Endothelial cell of umbilical vein (primary cell): ENCODE measurements at regions not wholly inside any gene's neighbourhood (a gene's known extent, or its start where the extent isn't known, plus 50 kb on each side); places are given as distances from the start of the nearest gene placed in this dataset.
"Not testable (repeated sequence)": the region's sequence is repeated elsewhere in the genome, so short reads cannot be mapped to it uniquely, and the experiment has no call there.

Source experiments
- BruUV-seq: library from RNA; stranded (reverse); fragments of 400-500 nt; replicated peaks from 2 replicates; lab custom pipeline; 2021; lab: Mats Ljungman, UMichigan
- CTCF ChIA-PET: fragments of 300-600, 350-600 bp; sonication (Branson Sonifier 250); formaldehyde crosslinking; loops from one replicate; lab custom pipeline; 2021; ENCODE audit warnings: antibody characterized with exemption, inconsistent platforms; lab: Charles Lee
- POLR2A ChIA-PET: fragments of 300-600, 350-600 bp; sonication (Branson Sonifier 250); formaldehyde crosslinking; loops from one replicate; lab custom pipeline; 2021; ENCODE audit warnings: antibody characterized with exemption, inconsistent platforms; lab: Charles Lee
- DNase-seq: peaks from one replicate; pipeline ENCODE4 v3.0.0-alpha.2; 2011; ENCODE audit warnings: low read depth, low spot score
- FAIRE-seq: peaks from 2 replicates; lab custom pipeline; 2011; peaks lifted over from hg19 to GRCh38; lab: Jason Lieb, UNC
- H2AFZ ChIP-seq: 2 replicates; pipeline ENCODE4 v1.6.0; 2012; ENCODE audit warnings: low read depth, low read length, control low read depth, inconsistent platforms
- H3K27ac ChIP-seq: 2 replicates; pipeline ENCODE4 v1.5.1; 2011; ENCODE audit warnings: low read depth, mild to moderate bottlenecking, control low read depth, low read length, moderate library complexity; ENCODE audit not compliant: insufficient read depth
- H3K27me3 ChIP-seq, 2 experiments: 2 replicates each; pipeline versions ENCODE4 v1.6.0 to v1.6.1; 2011; ENCODE audit warnings: low read length in 2 of 2, mixed read lengths in 1 of 2; ENCODE audit not compliant: control insufficient read depth in 2 of 2, insufficient read depth in 2 of 2
- H3K36me3 ChIP-seq, 2 experiments: 2 replicates in 1 of 2; 3 replicates in 1 of 2; pipeline ENCODE4 v1.5.1; 2011; ENCODE audit warnings: low read length in 2 of 2, mild to moderate bottlenecking in 1 of 2, moderate library complexity in 1 of 2; ENCODE audit not compliant: control insufficient read depth in 2 of 2, insufficient read depth in 2 of 2; ENCODE audit errors: extremely low read depth in 1 of 2
- H3K4me1 ChIP-seq: 3 replicates; pipeline ENCODE4 v1.5.1; 2011; ENCODE audit warnings: mild to moderate bottlenecking, low read length; ENCODE audit not compliant: control insufficient read depth, insufficient read depth; ENCODE audit errors: extremely low read depth
- H3K4me2 ChIP-seq: 2 replicates; pipeline ENCODE4 v1.6.1; 2011; ENCODE audit warnings: low read length, control low read depth, mixed read lengths; ENCODE audit not compliant: insufficient read depth
- H3K4me3 ChIP-seq, 3 experiments: fragments of 200-600 bp in 1 of 3; sonication (generic), shearing (Covaris generic) in 1 of 3; replicated peaks in 1 of 3; 2 replicates each; pipeline ENCODE4 v1.5.1; 2011 to 2016; ENCODE audit warnings: control low read depth in 3 of 3, low read length in 3 of 3, mild to moderate bottlenecking in 2 of 3, inconsistent platforms in 1 of 3, low read depth in 1 of 3, moderate library complexity in 1 of 3; ENCODE audit not compliant: insufficient read depth in 1 of 3
- H3K79me2 ChIP-seq: 2 replicates; pipeline ENCODE4 v1.6.0; 2012; ENCODE audit warnings: low read length, inconsistent platforms; ENCODE audit not compliant: control insufficient read depth, insufficient read depth
- H3K9ac ChIP-seq: replicated peaks from 2 replicates; pipeline ENCODE3; 2011; ENCODE audit warnings: low read length, control low read depth; ENCODE audit not compliant: insufficient read depth; ENCODE audit errors: extremely low read depth
- H3K9me1 ChIP-seq: replicated peaks from 3 replicates; pipeline ENCODE4 v1.6.0; 2011; ENCODE audit warnings: mild to moderate bottlenecking, low read length; ENCODE audit not compliant: control insufficient read depth, insufficient read depth; ENCODE audit errors: extremely low read depth
- H3K9me3 ChIP-seq: replicated peaks from 2 replicates; pipeline ENCODE4 v1.5.1; 2012; ENCODE audit warnings: low read length, inconsistent platforms; ENCODE audit not compliant: control insufficient read depth, insufficient read depth
- H4K20me1 ChIP-seq: replicated peaks from 2 replicates; pipeline ENCODE3; 2011; ENCODE audit warnings: mild to moderate bottlenecking, low read length; ENCODE audit not compliant: control insufficient read depth, insufficient read depth; ENCODE audit errors: extremely low read depth
- CTCF ChIP-seq, 2 donors: IDR thresholded peaks; 1 replicate in 1 of 2; 2 replicates in 1 of 2; pipeline ENCODE4 v1.5.1; 2011; ENCODE audit warnings: low read length in 2 of 2, mild to moderate bottlenecking in 2 of 2, moderate library complexity in 2 of 2, control low read depth in 1 of 2, inconsistent platforms in 1 of 2, low read depth in 1 of 2; ENCODE audit not compliant: insufficient read depth in 1 of 2; ENCODE audit errors: extremely low read depth in 1 of 2
- EZH2 ChIP-seq: IDR thresholded peaks from 2 replicates; pipeline ENCODE4 v1.6.1; 2012; ENCODE audit warnings: borderline replicate concordance, low read depth, mild to moderate bottlenecking, moderate library complexity, low read length, inconsistent platforms; ENCODE audit not compliant: severe bottlenecking
- FOS ChIP-seq: IDR thresholded peaks from 2 replicates; pipeline ENCODE4 v1.6.1; 2011; ENCODE audit warnings: mild to moderate bottlenecking, low read length, moderate library complexity, borderline replicate concordance; ENCODE audit not compliant: insufficient read depth
- GATA2 ChIP-seq: IDR thresholded peaks from 2 replicates; pipeline ENCODE4 v1.7.0; 2011; ENCODE audit warnings: low read depth, mild to moderate bottlenecking, moderate library complexity, mixed read lengths, low read length; ENCODE audit not compliant: insufficient read length, insufficient read depth
- JUN ChIP-seq: IDR thresholded peaks from 2 replicates; pipeline ENCODE4 v1.6.1; 2011; ENCODE audit warnings: borderline replicate concordance, low read depth; ENCODE audit not compliant: insufficient read length, insufficient read depth
- MAX ChIP-seq: IDR thresholded peaks from 2 replicates; pipeline ENCODE4 v1.6.1; 2011; ENCODE audit not compliant: insufficient read depth, insufficient read length
- MYC ChIP-seq: IDR thresholded peaks from one replicate; pipeline ENCODE4 v1.6.1; 2011; ENCODE audit warnings: mild to moderate bottlenecking, low read depth, low read length
- POLR2A ChIP-seq: IDR thresholded peaks from 2 replicates; pipeline ENCODE4 v1.6.1; 2012; ENCODE audit warnings: low read depth, mild to moderate bottlenecking, control low read depth, low read length
- POLR2AphosphoS5 ChIP-seq: IDR thresholded peaks from 2 replicates; pipeline ENCODE4 v1.6.1; 2012; ENCODE audit warnings: low read depth, mild to moderate bottlenecking, control low read depth, low read length, moderate library complexity; ENCODE audit not compliant: insufficient read depth
- dilution Hi-C: fragments of 300-500 bp; cut with MboI; formaldehyde crosslinking; loops from one replicate; pipeline ENCODE4 v1.15.0; 2019; ENCODE audit warnings: low sequenced_read_pairs; ENCODE audit not compliant: extremely low pct_ligation_motif_present
- intact Hi-C: fragments of 100-400 bp; cut with micrococcal nuclease; formaldehyde crosslinking; loops from one replicate; pipeline ENCODE4 v1.10.0; 2022

- DNase-seq, result no peak
- dilution Hi-C loops (no loop called here), intact Hi-C loops (no loop called here)
- no peak overlapping the region for H2AFZ ChIP-seq
- no TSS peak for BruUV-seq
- H3K27ac ChIP-seq, result no peak overlapping the region
- POLR2A ChIA-PET, result no interaction called here
- no peak overlapping the region for H3K9ac ChIP-seq
- FAIRE-seq, result no peak
- no peak for TF ChIP-seq GATA2
- H4K20me1 ChIP-seq, result no peaks in the 10 kb centered on the region
- H3K9me1 ChIP-seq, result no peaks in the 10 kb centered on the region
- H3K36me3 ChIP-seq, result no peaks in the 10 kb centered on the region
- H3K4me2 ChIP-seq, result no peak overlapping the region
- H3K4me3 ChIP-seq, result no peak overlapping the region
- CTCF ChIA-PET, result no interaction called here
- H3K9me3 ChIP-seq, result no peaks in the 10 kb centered on the region
- no peaks in the 10 kb centered on the region for H3K27me3 ChIP-seq
- peaks cover 11% of the 10 kb centered on the region for H3K79me2 ChIP-seq
- peaks cover 41% of the 10 kb centered on the region for H3K4me1 ChIP-seq
Observed at GRCh38 chr1:244305776-244306341, 145.8 kb downstream of the ADSS2 start.

- no peak for TF ChIP-seq CTCF (IDR thresholded peaks at IDR 0.05; ENCODE audit: extremely low read depth in 1 of 2, insufficient read depth in 1 of 2, low read depth in 1 of 2, low read length in 2 of 2)
- no peak for TF ChIP-seq POLR2AphosphoS5
- no peak for TF ChIP-seq JUN
- TF ChIP-seq GATA2, result no peak
- no peak for TF ChIP-seq POLR2A
- TF ChIP-seq EZH2, result no peak
- no peak for TF ChIP-seq FOS
- TF ChIP-seq MYC, result no peak
- no peak for TF ChIP-seq MAX
- H3K4me2 ChIP-seq, result no peak overlapping the region
- no peaks in the 10 kb centered on the region for H3K27me3 ChIP-seq
- ChIA-PET POLR2A (no interaction called here), CTCF (no interaction called here)
- no peak overlapping the region for H3K4me3 ChIP-seq
- H3K9me3 ChIP-seq, result no peaks in the 10 kb centered on the region
- H3K9ac ChIP-seq, result no peak overlapping the region
- intact Hi-C loops (no loop called here), dilution Hi-C loops (no loop called here)
- no peak overlapping the region for H3K27ac ChIP-seq
- no peaks in the 10 kb centered on the region for H4K20me1 ChIP-seq
- H3K36me3 ChIP-seq, result no peaks in the 10 kb centered on the region
- FAIRE-seq (no peak), DNase-seq (no peak)
- peaks cover 35% of the 10 kb centered on the region for H3K4me1 ChIP-seq
- H3K9me1 ChIP-seq, result no peaks in the 10 kb centered on the region
- BruUV-seq, result no TSS peak
- peaks cover 16% of the 10 kb centered on the region for H3K79me2 ChIP-seq
- H2AFZ ChIP-seq, result no peak overlapping the region
Observed at GRCh38 chr1:244306544-244306943, 145.2 kb downstream of the ADSS2 start.

- FAIRE-seq, H3K4me2 ChIP-seq, H2AFZ ChIP-seq, H4K20me1 ChIP-seq, intact Hi-C loops, H3K4me1 ChIP-seq, H3K4me3 ChIP-seq, H3K9ac ChIP-seq, dilution Hi-C loops, H3K27me3 ChIP-seq, POLR2A ChIA-PET, H3K9me1 ChIP-seq, BruUV-seq, H3K36me3 ChIP-seq, DNase-seq, CTCF ChIA-PET, H3K27ac ChIP-seq, H3K9me3 ChIP-seq: not testable (repeated sequence)
- H3K79me2 ChIP-seq, result peaks cover 33% of the 10 kb centered on the region
Observed at GRCh38 chr1:244309191-244309590, 142.5 kb downstream of the ADSS2 start.
